Bronchial epithelial cell (primary cell): ENCODE measurements at regions not wholly inside any gene's neighbourhood (a gene's known extent, or its start where the extent isn't known, plus 50 kb on each side); places are given as distances from the start of the nearest gene placed in this dataset.

ENCODE experiments used
- DNase-seq: peaks from one replicate; pipeline ENCODE4 v3.0.0-alpha.2; 2010; ENCODE audit warnings: low read depth
- FAIRE-seq: peaks from 2 replicates; lab custom pipeline; 2011; peaks lifted over from hg19 to GRCh38; lab: Jason Lieb, UNC
- H3K27me3 ChIP-seq: 2 replicates; pipeline ENCODE4 v1.5.1; 2011; ENCODE audit warnings: low read length; ENCODE audit not compliant: control insufficient read depth, insufficient read depth
- H3K36me3 ChIP-seq: 2 replicates; pipeline ENCODE4 v1.5.1; 2011; ENCODE audit warnings: low read length; ENCODE audit not compliant: control insufficient read depth, insufficient read depth
- H3K4me3 ChIP-seq: 2 replicates; pipeline ENCODE4 v1.5.1; 2011; ENCODE audit warnings: mild to moderate bottlenecking, low read depth, low read length, control low read depth
- CTCF ChIP-seq: IDR thresholded peaks from 2 replicates; pipeline ENCODE4 v1.5.1; 2011; ENCODE audit warnings: mild to moderate bottlenecking, moderate library complexity, low read length, control low read depth, inconsistent platforms; ENCODE audit not compliant: insufficient read depth, severe bottlenecking

- Histone ChIP-seq H3K36me3 (no peaks in the 10 kb centered on the region), H3K4me3 (no peak overlapping the region), H3K27me3 (peaks cover 9% of the 10 kb centered on the region)
- TF ChIP-seq CTCF: no peak
- DNase-seq (no peak), FAIRE-seq (no peak)
Measured at GRCh38 chr10:124219655-124220054, 126.3 kb upstream of the CHST15 start.

GRCh38 chr10:124219062-124219461, 125.7 kb upstream of the CHST15 start:
- Histone ChIP-seq H3K27me3 (peaks cover 9% of the 10 kb centered on the region), H3K36me3 (no peaks in the 10 kb centered on the region), H3K4me3 (no peak overlapping the region)
- TF ChIP-seq CTCF: no peak
- FAIRE-seq: no peak
- DNase-seq: no peak

- Histone ChIP-seq H3K4me3 (no peak overlapping the region), H3K27me3 (peaks cover 9% of the 10 kb centered on the region), H3K36me3 (no peaks in the 10 kb centered on the region)
- no peak for FAIRE-seq
- TF ChIP-seq CTCF: peak; percentile 25
- DNase-seq: peak; percentile 47
Measured at GRCh38 chr10:124217906-124218804, 124.8 kb upstream of the CHST15 start.

GRCh38 chr10:124217031-124217430, 123.6 kb upstream of the CHST15 start:
- no peak for FAIRE-seq

GRCh38 chr10:124214610-124215375, 121.4 kb upstream of the CHST15 start:
- DNase-seq: no peak
- no peak for TF ChIP-seq CTCF
- peaks cover 9% of the 10 kb centered on the region for H3K27me3 ChIP-seq
- FAIRE-seq: no peak
- no peaks in the 10 kb centered on the region for H3K36me3 ChIP-seq
- no peak overlapping the region for H3K4me3 ChIP-seq

More at GRCh38 chr10:124217031-124217430, 123.6 kb upstream of the CHST15 start:
- TF ChIP-seq CTCF: no peak
- no peaks in the 10 kb centered on the region for H3K36me3 ChIP-seq
- H3K4me3 ChIP-seq: no peak overlapping the region
- DNase-seq: no peak
- peaks cover 9% of the 10 kb centered on the region for H3K27me3 ChIP-seq
